Mesenchymal stem cell (in vitro differentiated cells and primary cell): ENCODE measurements at regions not wholly inside any gene's neighbourhood (a gene's known extent, or its start where the extent isn't known, plus 50 kb on each side); places are given as distances from the start of the nearest gene placed in this dataset.

Source experiments
- DNase-seq: peaks from one replicate; pipeline ENCODE4 v3.0.0-alpha.2; 2013
- H2AFZ ChIP-seq: one replicate; pipeline ENCODE4 v1.6.1; 2013; ENCODE audit warnings: low read depth, mild to moderate bottlenecking, control low read depth, inconsistent platforms, low read length, moderate library complexity
- H2AK5ac ChIP-seq: 2 replicates; pipeline ENCODE4 v1.6.1; 2013; ENCODE audit warnings: low read length, moderate library complexity, mild to moderate bottlenecking, inconsistent platforms; ENCODE audit not compliant: severe bottlenecking
- H2BK120ac ChIP-seq: one replicate; pipeline ENCODE4 v1.6.1; 2013; ENCODE audit warnings: low read depth, mild to moderate bottlenecking, inconsistent platforms, low read length, moderate library complexity
- H2BK12ac ChIP-seq, 2 experiments: one replicate each; pipeline ENCODE4 v1.6.1; 2013; ENCODE audit warnings: inconsistent platforms in 2 of 2, low read length in 2 of 2, mild to moderate bottlenecking in 2 of 2, moderate library complexity in 2 of 2, control low read depth in 1 of 2
- H2BK15ac ChIP-seq: one replicate; pipeline ENCODE4 v1.6.1; 2013; ENCODE audit warnings: mild to moderate bottlenecking, low read depth, inconsistent platforms; ENCODE audit not compliant: poor library complexity, severe bottlenecking
- H2BK5ac ChIP-seq: 2 replicates; pipeline ENCODE4 v1.6.1; 2013; ENCODE audit warnings: low read depth, mild to moderate bottlenecking, low read length, control low read depth, inconsistent platforms; ENCODE audit not compliant: poor library complexity, severe bottlenecking
- H3K14ac ChIP-seq, 2 experiments: one replicate each; pipeline ENCODE4 v1.6.1; 2013; ENCODE audit warnings: inconsistent platforms in 2 of 2, low read length in 2 of 2, control low read depth in 1 of 2, mild to moderate bottlenecking in 1 of 2, moderate library complexity in 1 of 2
- H3K18ac ChIP-seq, 2 experiments: one replicate each; pipeline ENCODE4 v1.6.1; 2013; ENCODE audit warnings: inconsistent platforms in 2 of 2, low read length in 2 of 2, control low read depth in 1 of 2, low read depth in 1 of 2, mild to moderate bottlenecking in 1 of 2
- H3K23ac ChIP-seq, 2 experiments: one replicate each; pipeline ENCODE4 v1.6.1; 2013; ENCODE audit warnings: inconsistent platforms in 2 of 2, low read length in 2 of 2, mild to moderate bottlenecking in 2 of 2, moderate library complexity in 2 of 2, control low read depth in 1 of 2
- H3K27ac ChIP-seq: 2 replicates; pipeline ENCODE4 v1.5.1; 2013; ENCODE audit warnings: mild to moderate bottlenecking, moderate library complexity, low read length, control low read depth, inconsistent platforms; ENCODE audit not compliant: poor library complexity, severe bottlenecking
- H3K27me3 ChIP-seq, 2 experiments: 2 replicates each; pipeline versions ENCODE4 v1.6.1 to v1.7.0; 2013; ENCODE audit warnings: low read length in 2 of 2, mild to moderate bottlenecking in 2 of 2, moderate library complexity in 2 of 2, control low read depth in 1 of 2, inconsistent platforms in 1 of 2; ENCODE audit not compliant: control insufficient read depth in 1 of 2, insufficient read depth in 1 of 2
- H3K36me3 ChIP-seq, 2 experiments: 2 replicates each; pipeline versions ENCODE4 v1.6.1 to v1.7.0; 2013; ENCODE audit warnings: low read length in 2 of 2, control low read depth in 1 of 2, inconsistent platforms in 1 of 2, low read depth in 1 of 2, mild to moderate bottlenecking in 1 of 2; ENCODE audit not compliant: insufficient read depth in 2 of 2, control insufficient read depth in 1 of 2
- H3K4ac ChIP-seq, 2 experiments: one replicate each; pipeline ENCODE4 v1.6.1; 2013; ENCODE audit warnings: inconsistent platforms in 2 of 2, low read length in 2 of 2, mild to moderate bottlenecking in 2 of 2, moderate library complexity in 2 of 2, control low read depth in 1 of 2, low read depth in 1 of 2
- H3K4me1 ChIP-seq: 2 replicates; pipeline ENCODE4 v1.6.1; 2013; ENCODE audit warnings: low read depth, low read length, control low read depth; ENCODE audit not compliant: control insufficient read depth, insufficient read depth
- H3K4me2 ChIP-seq: 2 replicates; pipeline ENCODE4 v1.6.1; 2013; ENCODE audit warnings: low read length, mild to moderate bottlenecking, inconsistent platforms; ENCODE audit not compliant: poor library complexity, severe bottlenecking
- H3K4me3 ChIP-seq, 2 experiments: 2 replicates each; pipeline versions ENCODE4 v1.5.1 to v1.7.0; 2013; ENCODE audit warnings: low read length in 2 of 2, mild to moderate bottlenecking in 2 of 2, control low read depth in 1 of 2, low read depth in 1 of 2; ENCODE audit not compliant: insufficient read depth in 1 of 2
- H3K79me1 ChIP-seq: replicated peaks from 2 replicates; pipeline ENCODE4 v1.6.1; 2013; ENCODE audit warnings: mild to moderate bottlenecking, control low read depth, low read length, inconsistent platforms; ENCODE audit not compliant: poor library complexity, severe bottlenecking
- H3K9ac ChIP-seq: 2 replicates; pipeline ENCODE4 v1.7.0; 2013; ENCODE audit warnings: mild to moderate bottlenecking, low read length, moderate library complexity
- H3K9me3 ChIP-seq: 2 replicates; pipeline ENCODE4 v1.7.0; 2013; ENCODE audit warnings: mild to moderate bottlenecking, low read length; ENCODE audit not compliant: control insufficient read depth
- H4K8ac ChIP-seq: one replicate; pipeline ENCODE4 v1.6.1; 2013; ENCODE audit warnings: inconsistent platforms, mild to moderate bottlenecking, low read length, moderate library complexity
- H4K91ac ChIP-seq: one replicate; pipeline ENCODE4 v1.6.1; 2013; ENCODE audit warnings: mild to moderate bottlenecking, low read length, inconsistent platforms
- WGBS: methylation state at CpG from one replicate; pipeline ENCODE4 v1.1.7; 2013; ENCODE audit warnings: mixed read lengths; 5-methylcytosine and 5-hydroxymethylcytosine counted together

DNA sequence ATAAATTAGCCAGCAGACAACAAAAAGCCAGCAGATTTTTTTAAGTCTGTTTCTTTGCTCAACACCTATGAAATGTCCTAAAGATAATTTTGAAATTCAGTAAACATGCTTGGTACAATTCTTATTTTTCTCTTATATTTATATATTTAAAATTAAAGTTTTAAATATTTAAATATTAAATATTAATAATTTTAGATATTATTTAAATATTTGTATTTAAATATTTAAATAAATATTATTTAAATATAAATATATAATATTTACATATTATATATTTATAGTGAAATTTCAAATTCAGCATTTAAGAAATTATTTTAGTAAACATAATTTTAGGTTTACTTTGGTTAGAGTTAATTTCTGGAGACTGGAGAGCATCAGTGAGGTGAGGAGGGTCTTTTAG lies 1554.2 kb downstream of the NCAM2 start:
- no peaks in the 10 kb centered on the region for H3K27me3 ChIP-seq
- H3K36me3 ChIP-seq: no peaks in the 10 kb centered on the region
- no peak for DNase-seq
- H2BK12ac ChIP-seq: no peak overlapping the region
- no peak overlapping the region for H3K27ac ChIP-seq
- H4K91ac ChIP-seq: no peak overlapping the region
- H2BK120ac ChIP-seq: no peak overlapping the region
- no peak overlapping the region for H2BK15ac ChIP-seq
- no peak overlapping the region for H2AFZ ChIP-seq
- H3K9ac ChIP-seq: no peak overlapping the region
- no peak overlapping the region for H3K23ac ChIP-seq
- no peak overlapping the region for H3K18ac ChIP-seq
- no peak overlapping the region for H3K4me3 ChIP-seq
- H4K8ac ChIP-seq: no peak overlapping the region
- H3K9me3 ChIP-seq: no peaks in the 10 kb centered on the region
- no peak overlapping the region for H3K14ac ChIP-seq
- H2AK5ac ChIP-seq: no peak overlapping the region
- H2BK5ac ChIP-seq: no peak overlapping the region
- no peak overlapping the region for H3K4ac ChIP-seq
- H3K4me1 ChIP-seq: no peaks in the 10 kb centered on the region
- no peaks in the 10 kb centered on the region for H3K79me1 ChIP-seq
- no peak overlapping the region for H3K4me2 ChIP-seq

GRCh38 chr21:22554690-22555316 lies 1556.6 kb downstream of the NCAM2 start:
- WGBS: 83% methylated on average over 4 of the region's 6 CpGs

GRCh38 chr21:22556829-22557228 lies 1558.6 kb downstream of the NCAM2 start:
- no peaks in the 10 kb centered on the region for H3K27me3 ChIP-seq
- no peak overlapping the region for H3K14ac ChIP-seq
- peaks cover 9% of the 10 kb centered on the region for H3K9me3 ChIP-seq
- H3K36me3 ChIP-seq: no peaks in the 10 kb centered on the region
- H2BK120ac ChIP-seq: no peak overlapping the region
- no peak for DNase-seq
- H3K4me1 ChIP-seq: no peaks in the 10 kb centered on the region
- no peak overlapping the region for H2BK15ac ChIP-seq
- no peak overlapping the region for H2AFZ ChIP-seq
- H3K79me1 ChIP-seq: no peaks in the 10 kb centered on the region
- H3K9ac ChIP-seq: no peak overlapping the region
- H4K91ac ChIP-seq: no peak overlapping the region
- H3K4me2 ChIP-seq: no peak overlapping the region
- H2BK12ac ChIP-seq: no peak overlapping the region
- no peak overlapping the region for H2AK5ac ChIP-seq
- no peak overlapping the region for H3K4me3 ChIP-seq
- no peak overlapping the region for H3K23ac ChIP-seq
- no peak overlapping the region for H2BK5ac ChIP-seq
- no peak overlapping the region for H3K27ac ChIP-seq
- H4K8ac ChIP-seq: no peak overlapping the region
- no peak overlapping the region for H3K18ac ChIP-seq
- no peak overlapping the region for H3K4ac ChIP-seq

More at GRCh38 chr21:22554690-22555316, 1556.6 kb downstream of the NCAM2 start:
- no peak overlapping the region for H2AK5ac ChIP-seq
- H3K18ac ChIP-seq: no peak overlapping the region
- no peak overlapping the region for H2AFZ ChIP-seq
- no peaks in the 10 kb centered on the region for H3K27me3 ChIP-seq
- no peak overlapping the region for H2BK15ac ChIP-seq
- no peaks in the 10 kb centered on the region for H3K79me1 ChIP-seq
- H3K4me3 ChIP-seq: no peak overlapping the region
- no peak overlapping the region for H3K4me2 ChIP-seq
- no peaks in the 10 kb centered on the region for H3K36me3 ChIP-seq
- H3K14ac ChIP-seq: no peak overlapping the region
- no peak overlapping the region for H3K27ac ChIP-seq
- H3K9me3 ChIP-seq: no peaks in the 10 kb centered on the region
- H4K91ac ChIP-seq: no peak overlapping the region
- no peaks in the 10 kb centered on the region for H3K4me1 ChIP-seq
- no peak for DNase-seq
- no peak overlapping the region for H4K8ac ChIP-seq
- no peak overlapping the region for H3K9ac ChIP-seq
- no peak overlapping the region for H2BK12ac ChIP-seq
- H3K4ac ChIP-seq: no peak overlapping the region
- H3K23ac ChIP-seq: no peak overlapping the region
- no peak overlapping the region for H2BK120ac ChIP-seq
- H2BK5ac ChIP-seq: no peak overlapping the region

DNA sequence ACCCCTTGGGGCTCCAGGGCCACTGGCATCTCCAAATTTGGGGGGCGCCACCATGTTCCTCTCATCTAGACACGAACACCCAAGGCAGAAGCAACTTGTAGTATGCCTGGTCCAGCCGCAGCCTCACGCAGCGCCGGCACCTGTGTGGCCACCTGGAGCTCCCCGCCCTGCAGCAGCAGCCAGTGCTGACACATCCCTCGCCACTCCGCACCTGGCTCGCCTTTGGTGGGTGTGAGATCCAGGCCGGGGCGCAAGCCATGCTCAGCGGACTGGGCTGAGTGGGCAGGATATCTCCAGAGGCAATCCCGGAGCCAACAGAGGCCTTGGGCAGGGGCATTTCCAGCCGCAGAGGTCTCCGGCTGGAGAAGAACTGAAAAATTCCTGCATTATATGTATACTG lies 1563.7 kb downstream of the NCAM2 start:
- H4K8ac ChIP-seq: no peak overlapping the region
- H2BK12ac ChIP-seq: no peak overlapping the region
- no peaks in the 10 kb centered on the region for H3K4me1 ChIP-seq
- no peak overlapping the region for H2BK120ac ChIP-seq
- H3K14ac ChIP-seq: no peak overlapping the region
- H3K36me3 ChIP-seq: no peaks in the 10 kb centered on the region
- no peak overlapping the region for H3K18ac ChIP-seq
- H3K4ac ChIP-seq: no peak overlapping the region
- H3K27ac ChIP-seq: no peak overlapping the region
- H3K27me3 ChIP-seq: no peaks in the 10 kb centered on the region
- DNase-seq: no peak
- no peak overlapping the region for H2AK5ac ChIP-seq
- no peak overlapping the region for H2BK15ac ChIP-seq
- H3K4me3 ChIP-seq: no peak overlapping the region
- no peak overlapping the region for H3K9ac ChIP-seq
- H2AFZ ChIP-seq: no peak overlapping the region
- whole genome bisulfite sequencing: 88% methylated on average over 13 of the region's 16 CpGs
- no peak overlapping the region for H2BK5ac ChIP-seq
- no peak overlapping the region for H4K91ac ChIP-seq
- H3K4me2 ChIP-seq: no peak overlapping the region
- H3K9me3 ChIP-seq: peaks cover 9% of the 10 kb centered on the region
- H3K23ac ChIP-seq: no peak overlapping the region
- no peaks in the 10 kb centered on the region for H3K79me1 ChIP-seq
